IMR-90 (cell line): ENCODE measurements at regions not wholly inside any gene's neighbourhood (a gene's known extent, or its start where the extent isn't known, plus 50 kb on each side); places are given as distances from the start of the nearest gene placed in this dataset.

ENCODE experiments used
- CTCF ChIP-seq: conservative IDR thresholded peaks from 2 replicates; pipeline ENCODE4 v1.5.1; 2012; ENCODE audit warnings: mild to moderate bottlenecking, low read depth, low read length, improper control_type of control experiment
- FOS ChIP-seq: fragments of 150-350 bp; IDR thresholded peaks from 2 replicates; pipeline ENCODE4 v1.6.1; 2016; ENCODE audit warnings: low read depth, low read length
- RAD21 ChIP-seq: IDR thresholded peaks from 2 replicates; pipeline ENCODE4 v1.6.1; 2012; ENCODE audit warnings: low read length, improper control_type of control experiment
- RCOR1 ChIP-seq: IDR thresholded peaks from 2 replicates; pipeline ENCODE4 v1.6.1; 2012; ENCODE audit warnings: mild to moderate bottlenecking, low read length, improper control_type of control experiment; ENCODE audit not compliant: insufficient replicate concordance

- no peak for TF ChIP-seq FOS
- no peak for TF ChIP-seq CTCF
- TF ChIP-seq RCOR1 = no peak
- no peak for TF ChIP-seq RAD21
These were observed 187.7 kb downstream of the INHBB start for GRCh38 chr2:120533625-120534024.
